Parathyroid adenoma (tissue), 2 donors: ENCODE measurements at regions not wholly inside any gene's neighbourhood (a gene's known extent, or its start where the extent isn't known, plus 50 kb on each side); places are given as distances from the start of the nearest gene placed in this dataset.

Source experiments
- H2AFZ ChIP-seq: fragments of 300-600 bp; sonication (generic); one replicate; pipeline ENCODE4 v1.7.0; 2017; ENCODE audit warnings: antibody characterized with exemption, mild to moderate bottlenecking
- H3K27ac ChIP-seq: fragments of 300-600 bp; sonication (generic); one replicate; pipeline ENCODE4 v1.7.0; 2017
- H3K27me3 ChIP-seq: fragments of 300-600 bp; sonication (generic); one replicate; pipeline ENCODE4 v1.7.0; 2017; ENCODE audit warnings: low read length; ENCODE audit not compliant: control insufficient read depth, insufficient read depth
- H3K36me3 ChIP-seq: fragments of 300-600 bp; sonication (generic); one replicate; pipeline ENCODE4 v1.7.0; 2017; ENCODE audit warnings: low read length; ENCODE audit not compliant: control insufficient read depth, insufficient read depth
- H3K4me1 ChIP-seq: fragments of 300-600 bp; sonication (generic); one replicate; pipeline ENCODE4 v1.7.0; 2017; ENCODE audit warnings: control low read depth
- H3K4me2 ChIP-seq: fragments of 300-600 bp; sonication (generic); one replicate; pipeline ENCODE4 v1.7.0; 2017; ENCODE audit warnings: low read length
- H3K4me3 ChIP-seq: fragments of 300-600 bp; sonication (generic); one replicate; pipeline ENCODE4 v1.7.0; 2017; ENCODE audit warnings: low read depth, low read length
- H3K79me2 ChIP-seq: fragments of 300-600 bp; sonication (generic); one replicate; pipeline ENCODE4 v1.7.0; 2017; ENCODE audit warnings: control low read depth
- H3K9ac ChIP-seq: fragments of 300-600 bp; sonication (generic); one replicate; pipeline ENCODE4 v1.7.0; 2017; ENCODE audit warnings: mild to moderate bottlenecking
- H3K9me3 ChIP-seq: fragments of 300-600 bp; sonication (generic); one replicate; pipeline ENCODE4 v1.7.0; 2017; ENCODE audit warnings: low read length; ENCODE audit not compliant: control insufficient read depth
- TF ChIP-seq, protein P1 (sequence below): fragments of 300-600 bp; sonication (generic); IDR thresholded peaks from one replicate; pipeline ENCODE4 v1.7.0; 2017; ENCODE audit warnings: antibody characterized with exemption, mild to moderate bottlenecking
- donor health status: primary hyperparathyroidism.

DNA sequence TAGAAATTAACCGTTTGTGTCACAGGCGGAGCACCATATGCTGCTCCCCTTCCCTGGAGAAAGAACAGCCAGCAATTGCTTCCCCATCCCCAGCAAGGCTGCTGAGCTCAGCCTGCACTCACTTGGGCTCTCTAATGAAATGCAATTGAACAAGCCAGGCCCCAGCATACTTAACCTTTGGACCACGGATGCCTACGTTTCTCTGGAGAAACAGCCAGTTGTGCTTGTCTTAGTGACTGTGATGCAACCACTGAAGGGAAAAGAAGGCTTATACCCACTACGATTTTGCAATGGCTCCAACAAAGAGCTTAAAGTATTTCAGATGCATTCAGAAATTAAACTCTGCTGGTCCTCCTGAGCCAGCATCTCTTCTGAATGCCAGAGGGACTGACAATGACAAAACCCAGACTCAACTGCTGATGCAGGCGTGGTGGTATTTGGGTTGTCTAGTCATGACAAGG, 51.3 kb upstream of the SESN3 start:
- no peak overlapping the region for H3K27ac ChIP-seq
- no peak overlapping the region for H2AFZ ChIP-seq
- TF ChIP-seq, protein P1, sequence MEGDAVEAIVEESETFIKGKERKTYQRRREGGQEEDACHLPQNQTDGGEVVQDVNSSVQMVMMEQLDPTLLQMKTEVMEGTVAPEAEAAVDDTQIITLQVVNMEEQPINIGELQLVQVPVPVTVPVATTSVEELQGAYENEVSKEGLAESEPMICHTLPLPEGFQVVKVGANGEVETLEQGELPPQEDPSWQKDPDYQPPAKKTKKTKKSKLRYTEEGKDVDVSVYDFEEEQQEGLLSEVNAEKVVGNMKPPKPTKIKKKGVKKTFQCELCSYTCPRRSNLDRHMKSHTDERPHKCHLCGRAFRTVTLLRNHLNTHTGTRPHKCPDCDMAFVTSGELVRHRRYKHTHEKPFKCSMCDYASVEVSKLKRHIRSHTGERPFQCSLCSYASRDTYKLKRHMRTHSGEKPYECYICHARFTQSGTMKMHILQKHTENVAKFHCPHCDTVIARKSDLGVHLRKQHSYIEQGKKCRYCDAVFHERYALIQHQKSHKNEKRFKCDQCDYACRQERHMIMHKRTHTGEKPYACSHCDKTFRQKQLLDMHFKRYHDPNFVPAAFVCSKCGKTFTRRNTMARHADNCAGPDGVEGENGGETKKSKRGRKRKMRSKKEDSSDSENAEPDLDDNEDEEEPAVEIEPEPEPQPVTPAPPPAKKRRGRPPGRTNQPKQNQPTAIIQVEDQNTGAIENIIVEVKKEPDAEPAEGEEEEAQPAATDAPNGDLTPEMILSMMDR: no peak
- H3K9me3 ChIP-seq: no peaks in the 10 kb centered on the region
- no peaks in the 10 kb centered on the region for H3K27me3 ChIP-seq
- no peak overlapping the region for H3K4me3 ChIP-seq
- no peaks in the 10 kb centered on the region for H3K36me3 ChIP-seq
- no peak overlapping the region for H3K9ac ChIP-seq
- no peaks in the 10 kb centered on the region for H3K79me2 ChIP-seq
- no peak overlapping the region for H3K4me2 ChIP-seq
- no peaks in the 10 kb centered on the region for H3K4me1 ChIP-seq
